Neutrophil (primary cell): ENCODE measurements at regions not wholly inside any gene's neighbourhood (a gene's known extent, or its start where the extent isn't known, plus 50 kb on each side); places are given as distances from the start of the nearest gene placed in this dataset.

Experiments
- H3K27ac ChIP-seq: fragments of 200-600 bp; sonication (generic); 2 replicates; pipeline ENCODE4 v1.5.1; 2016; ENCODE audit warnings: mild to moderate bottlenecking, moderate library complexity
- H3K27me3 ChIP-seq: fragments of 200-600 bp; sonication (generic); 2 replicates; pipeline ENCODE4 v1.6.0; 2016; ENCODE audit warnings: mild to moderate bottlenecking
- H3K36me3 ChIP-seq: fragments of 200-600 bp; sonication (generic); 2 replicates; pipeline ENCODE4 v1.5.1; 2017
- H3K4me1 ChIP-seq, 2 experiments: fragments of 200-600 bp in 1 of 2; sonication (generic) in 1 of 2; 1 replicate in 1 of 2; 2 replicates in 1 of 2; pipeline versions ENCODE4 v1.5.1 to v1.6.1; 2013 to 2016; ENCODE audit warnings: low read depth in 1 of 2, low read length in 1 of 2, mild to moderate bottlenecking in 1 of 2, moderate library complexity in 1 of 2; ENCODE audit not compliant: control insufficient read depth in 1 of 2, insufficient read depth in 1 of 2
- H3K4me3 ChIP-seq, 2 experiments: fragments of 200-600 bp in 1 of 2; sonication (generic) in 1 of 2; 1 replicate in 1 of 2; 2 replicates in 1 of 2; pipeline ENCODE4 v1.5.1; 2013 to 2016; ENCODE audit warnings: low read depth in 1 of 2, low read length in 1 of 2, mild to moderate bottlenecking in 1 of 2, moderate library complexity in 1 of 2
- H3K9me3 ChIP-seq: fragments of 200-600 bp; sonication (generic); 2 replicates; pipeline ENCODE4 v1.5.1; 2016
- CTCF ChIP-seq: fragments of 200-600 bp; sonication (generic); IDR thresholded peaks from 2 replicates; pipeline ENCODE4 v1.5.1; 2016; ENCODE audit warnings: antibody characterized with exemption

DNA sequence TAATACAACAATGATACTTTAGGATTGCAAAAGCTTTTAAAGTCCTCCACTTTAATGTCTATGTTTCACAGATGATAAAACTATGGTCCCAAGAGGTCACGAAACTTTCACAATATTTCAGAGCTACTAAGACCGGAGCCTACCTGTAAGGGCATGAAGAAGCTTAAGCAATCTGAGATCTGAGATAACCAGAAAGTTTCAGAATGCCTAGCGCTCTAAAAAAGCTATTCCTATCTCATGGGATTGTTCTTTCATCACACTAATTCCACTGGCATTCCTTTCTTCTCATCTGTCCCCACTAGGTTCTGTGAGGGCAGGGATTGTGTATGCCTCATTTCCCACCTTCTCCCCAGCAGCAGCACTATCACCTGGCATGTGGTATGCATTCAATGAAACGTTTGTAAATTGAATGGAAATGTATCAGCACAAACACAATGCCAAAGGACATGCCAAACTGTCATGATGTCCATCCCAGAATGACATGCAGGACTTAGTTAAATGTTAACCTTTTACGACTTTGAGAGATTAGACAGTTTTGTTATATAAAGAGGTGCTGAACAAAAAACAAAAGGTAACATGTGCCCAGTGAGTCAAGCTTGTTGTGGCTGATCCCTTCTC is 104.7 kb upstream of the NR2F2 start:
- Histone ChIP-seq H3K9me3 (no peaks in the 10 kb centered on the region), H3K27me3 (no peaks in the 10 kb centered on the region), H3K4me3 (no peak overlapping the region), H3K4me1 (no peaks in the 10 kb centered on the region), H3K36me3 (no peaks in the 10 kb centered on the region), H3K27ac (no peak overlapping the region)
- no peak for TF ChIP-seq CTCF

GRCh38 chr15:96230526-96231181 is 99.8 kb upstream of the NR2F2 start:
- H3K27ac ChIP-seq = no peak overlapping the region
- no peaks in the 10 kb centered on the region for H3K4me1 ChIP-seq
- H3K27me3 ChIP-seq = no peaks in the 10 kb centered on the region
- no peak for TF ChIP-seq CTCF
- H3K9me3 ChIP-seq = no peaks in the 10 kb centered on the region
- H3K4me3 ChIP-seq = no peak overlapping the region
- H3K36me3 ChIP-seq = no peaks in the 10 kb centered on the region

- Histone ChIP-seq H3K4me1 (no peaks in the 10 kb centered on the region), H3K36me3 (no peaks in the 10 kb centered on the region), H3K27ac (no peak overlapping the region), H3K9me3 (no peaks in the 10 kb centered on the region), H3K4me3 (no peak overlapping the region), H3K27me3 (no peaks in the 10 kb centered on the region)
- no peak for TF ChIP-seq CTCF
Observed at GRCh38 chr15:96232335-96232734, 98.2 kb upstream of the NR2F2 start.

- Histone ChIP-seq H3K4me3 (no peak overlapping the region), H3K27ac (no peak overlapping the region), H3K4me1 (no peaks in the 10 kb centered on the region)
Observed at GRCh38 chr15:96234109-96234892, 96.2 kb upstream of the NR2F2 start.

DNA sequence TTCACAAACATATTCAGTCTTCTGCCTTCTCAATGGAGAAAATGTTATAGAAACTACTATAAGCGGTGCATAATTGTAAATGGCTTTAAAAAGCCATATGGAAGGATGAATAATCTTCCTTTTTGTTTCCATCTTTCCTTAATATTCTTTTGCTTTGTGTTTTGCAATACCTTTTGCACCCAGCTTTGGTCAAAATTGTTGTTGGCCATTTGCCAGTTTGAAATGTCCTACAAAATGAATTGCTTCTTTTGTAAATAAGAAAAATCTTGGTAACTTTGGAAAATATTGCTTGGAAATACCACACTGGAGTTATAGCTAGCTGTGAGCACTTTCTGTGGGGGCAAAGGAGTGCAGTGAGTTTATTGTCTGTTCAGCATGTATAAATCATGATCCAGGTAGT is 93.5 kb upstream of the NR2F2 start:
- H3K4me3 ChIP-seq = no peak overlapping the region
- no peak overlapping the region for H3K27ac ChIP-seq
- H3K9me3 ChIP-seq = no peaks in the 10 kb centered on the region
- H3K27me3 ChIP-seq = no peaks in the 10 kb centered on the region
- no peaks in the 10 kb centered on the region for H3K4me1 ChIP-seq
- TF ChIP-seq CTCF = no peak
- H3K36me3 ChIP-seq = no peaks in the 10 kb centered on the region

More at GRCh38 chr15:96234109-96234892, 96.2 kb upstream of the NR2F2 start:
- no peak for TF ChIP-seq CTCF
- Histone ChIP-seq H3K9me3 (no peaks in the 10 kb centered on the region), H3K36me3 (no peaks in the 10 kb centered on the region), H3K27me3 (no peaks in the 10 kb centered on the region)
